ENCODE measurements at regions not wholly inside any gene's neighbourhood (a gene's known extent, or its start where the extent isn't known, plus 50 kb on each side); places are given as distances from the start of the nearest gene placed in this dataset.

- H3K36me3 ChIP-seq: no peaks in the 10 kb centered on the region
- no peaks in the 10 kb centered on the region for H3K27me3 ChIP-seq (replicated peaks in 1 of 7)
- TF ChIP-seq CTCF (IDR thresholded peaks at IDR 0.05 in 8 of 11, conservative IDR thresholded peaks at IDR 0.05 in 3 of 11): no peak
- TF ChIP-seq POLR2AphosphoS5 (IDR thresholded peaks at IDR 0.05): no peak
- TF ChIP-seq POLR2A (IDR thresholded peaks at IDR 0.05): no peak
- H3K9me3 ChIP-seq: no peaks in the 10 kb centered on the region
- H3K4me3 ChIP-seq: no peak overlapping the region
- no peak for DNase-seq
- WGBS, 5 donors: 89 to 98% (median 93%) methylated on average over 7 of the region's 7 CpGs
- no peaks in the 10 kb centered on the region for H3K4me1 ChIP-seq
- H3K27ac ChIP-seq: no peak overlapping the region
- intact Hi-C loops (cut with DNase I; ENCODE audit: low total_unique reads): no loop called here
Measured at GRCh38 chr4:89363786-89364185, 56.2 kb upstream of the GPRIN3 start.

GRCh38 chr4:89358935-89359638 is 51.5 kb upstream of the GPRIN3 start:
- Histone ChIP-seq H3K4me1 (no peaks in the 10 kb centered on the region), H3K36me3 (no peaks in the 10 kb centered on the region), H3K9me3 (no peaks in the 10 kb centered on the region), H3K27me3 (replicated peaks in 1 of 7) (no peaks in the 10 kb centered on the region), H3K27ac (no peak overlapping the region), H3K4me3 (no peak overlapping the region)
- intact Hi-C loops (cut with DNase I; ENCODE audit: low total_unique reads): no loop called here
- TF ChIP-seq POLR2AphosphoS5 (IDR thresholded peaks at IDR 0.05): no peak
- 91 to 96% (median 91%) methylated on average over 9 of the region's 9 CpGs for WGBS, 5 donors
- no peak for DNase-seq

- Histone ChIP-seq H3K4me1 (no peaks in the 10 kb centered on the region), H3K4me3 (no peak overlapping the region), H3K27ac (no peak overlapping the region), H3K36me3 (no peaks in the 10 kb centered on the region), H3K27me3 (replicated peaks in 1 of 7) (no peaks in the 10 kb centered on the region), H3K9me3 (no peaks in the 10 kb centered on the region)
- 88 to 93% (median 91%) methylated on average over 3 of the region's 3 CpGs for WGBS, 5 donors
- intact Hi-C loops (cut with DNase I; ENCODE audit: low total_unique reads): no loop called here
- TF ChIP-seq POLR2A (IDR thresholded peaks at IDR 0.05): no peak
- no peak for TF ChIP-seq CTCF (IDR thresholded peaks at IDR 0.05 in 8 of 11, conservative IDR thresholded peaks at IDR 0.05 in 3 of 11)
- no peak for TF ChIP-seq POLR2AphosphoS5 (IDR thresholded peaks at IDR 0.05)
- no peak for DNase-seq
Measured at GRCh38 chr4:89357787-89358186, 50.2 kb upstream of the GPRIN3 start.
